GM18499 (cell line): ENCODE measurements at regions not wholly inside any gene's neighbourhood (a gene's known extent, or its start where the extent isn't known, plus 50 kb on each side); places are given as distances from the start of the nearest gene placed in this dataset.

Experiments used
- ATAC-seq: cut with Tn5 transposase; IDR thresholded peaks from one replicate; pipeline ENCODE4 v1.9.1; 2021; ENCODE audit warnings: moderate number of reproducible peaks; ENCODE audit not compliant: insufficient read depth, unreplicated experiment

DNA sequence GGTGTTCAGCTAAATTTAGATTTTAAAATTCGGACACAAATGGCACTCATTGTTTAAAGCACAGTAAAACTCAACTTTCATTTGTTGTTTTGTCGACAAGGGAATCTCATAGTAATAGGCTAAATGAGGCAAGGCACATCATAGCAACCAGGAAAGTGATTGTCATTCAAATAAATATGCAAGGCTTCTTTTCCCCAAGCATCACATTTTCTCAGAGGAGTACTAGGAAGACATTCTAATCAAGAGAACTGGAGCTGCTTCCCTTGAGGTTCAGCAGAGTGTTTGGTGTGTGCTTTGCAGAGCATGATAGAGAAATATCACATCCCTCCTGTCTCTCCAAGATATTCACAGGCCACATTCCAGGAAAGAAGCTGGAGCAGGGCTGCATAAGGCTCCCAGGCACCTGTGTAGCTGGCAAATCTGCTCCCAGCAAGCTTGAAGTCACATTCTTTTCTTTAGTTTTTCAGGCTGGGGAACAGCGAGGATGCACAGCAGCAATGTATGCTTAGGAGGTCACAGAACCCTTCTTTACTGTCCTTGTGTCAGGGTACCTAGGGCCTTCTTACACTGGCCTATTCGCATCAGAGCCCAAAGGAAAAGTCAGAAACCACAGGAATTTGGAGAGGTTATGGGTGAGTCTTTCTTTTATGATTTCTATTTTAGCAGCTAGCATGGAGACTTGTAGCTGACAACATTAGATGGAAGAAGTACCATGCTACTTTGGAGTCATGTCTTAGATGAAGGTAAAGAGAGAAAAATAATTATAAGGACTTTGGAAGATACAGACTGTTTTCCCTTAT lies 95.9 kb upstream of the HDAC9 start:
- no peak for ATAC-seq

DNA sequence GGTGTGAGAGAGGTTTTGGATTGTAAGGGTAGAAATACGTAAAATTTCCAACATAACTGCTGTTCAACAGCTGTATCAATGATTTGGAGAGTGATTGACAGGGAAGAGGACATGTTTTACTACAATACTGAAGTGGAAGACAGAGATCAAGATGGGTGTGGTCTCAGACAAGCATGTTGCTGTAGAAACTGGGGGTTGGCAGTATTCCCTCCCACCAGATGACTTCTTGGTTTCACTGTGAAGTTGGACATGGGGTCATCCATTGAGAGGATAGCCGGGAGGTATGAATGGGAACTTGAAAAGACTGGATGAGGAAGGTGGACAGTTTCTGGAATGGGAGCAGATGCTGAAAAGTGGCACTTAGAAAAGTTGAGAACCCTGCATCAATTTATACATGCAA lies 95.3 kb upstream of the HDAC9 start:
- no peak for ATAC-seq

DNA sequence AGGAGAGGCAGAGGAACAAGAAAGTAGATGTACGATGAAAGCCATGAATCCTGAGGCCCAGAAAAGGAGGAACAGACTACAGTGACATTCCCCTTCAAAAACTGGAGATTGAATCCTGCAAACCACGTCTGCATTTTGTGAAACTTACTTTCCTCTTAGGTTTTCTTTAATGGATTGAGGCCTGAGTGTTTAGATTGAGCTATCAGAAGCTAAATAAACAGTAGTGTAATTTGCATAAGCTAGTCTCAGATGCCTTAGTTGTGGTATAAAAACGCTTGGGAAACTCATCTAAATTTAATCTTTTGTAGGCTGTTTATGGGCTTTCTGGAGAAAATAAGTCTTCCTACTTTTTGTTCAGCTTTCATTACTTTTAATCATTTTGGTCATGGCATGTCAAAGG lies 94.8 kb upstream of the HDAC9 start:
- ATAC-seq: no peak

DNA sequence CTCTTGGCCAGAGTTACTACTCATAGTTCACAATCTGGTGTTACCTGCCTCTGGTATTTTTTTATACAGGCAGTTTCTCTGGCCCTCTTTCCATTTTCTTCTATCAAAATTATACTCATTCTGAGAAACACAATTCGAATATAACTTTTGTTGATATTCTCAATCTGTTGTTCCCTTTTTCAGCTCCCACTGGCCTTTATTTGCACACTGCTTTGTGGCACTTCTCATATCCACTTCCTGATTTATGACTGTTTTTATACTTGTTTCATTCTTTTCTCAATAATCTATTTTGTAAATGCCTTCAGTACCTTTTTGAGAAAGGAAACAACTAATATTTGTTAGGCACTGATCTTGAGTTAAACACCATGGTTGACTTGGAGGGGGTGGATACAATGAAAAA lies 93.8 kb upstream of the HDAC9 start:
- ATAC-seq: no peak

DNA sequence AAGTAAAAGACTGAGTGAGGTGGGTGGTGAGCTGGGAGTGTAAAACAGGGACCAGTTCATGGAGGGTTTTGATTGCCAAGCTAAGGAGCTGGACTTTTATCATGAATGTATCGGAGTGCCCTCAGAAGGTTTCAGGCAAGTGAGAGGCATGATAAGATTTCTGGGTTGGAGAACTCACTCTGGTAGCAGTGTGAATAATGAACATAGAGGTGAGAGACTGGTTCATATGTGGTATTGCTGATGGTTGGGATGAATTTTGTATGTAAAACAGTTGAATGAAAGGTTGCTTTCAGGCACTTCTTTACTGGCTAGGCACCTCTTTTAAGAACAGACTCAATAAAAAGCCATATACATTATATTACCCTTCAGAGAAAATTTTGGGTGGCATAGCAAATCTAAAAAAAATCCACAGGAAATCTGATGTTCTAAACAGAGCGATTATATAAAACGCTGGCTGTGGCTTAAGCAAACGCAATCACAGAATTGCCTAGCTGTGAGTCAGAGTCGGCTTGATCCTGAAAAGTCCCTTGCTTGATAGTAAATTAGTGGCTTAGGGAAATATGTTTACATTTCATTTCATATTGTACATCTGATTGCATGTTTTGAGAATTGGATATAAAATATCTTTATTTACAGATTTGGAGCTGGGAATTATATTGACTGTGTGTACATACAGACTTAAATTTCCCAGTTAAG lies 92.9 kb upstream of the HDAC9 start:
- ATAC-seq: no peak

DNA sequence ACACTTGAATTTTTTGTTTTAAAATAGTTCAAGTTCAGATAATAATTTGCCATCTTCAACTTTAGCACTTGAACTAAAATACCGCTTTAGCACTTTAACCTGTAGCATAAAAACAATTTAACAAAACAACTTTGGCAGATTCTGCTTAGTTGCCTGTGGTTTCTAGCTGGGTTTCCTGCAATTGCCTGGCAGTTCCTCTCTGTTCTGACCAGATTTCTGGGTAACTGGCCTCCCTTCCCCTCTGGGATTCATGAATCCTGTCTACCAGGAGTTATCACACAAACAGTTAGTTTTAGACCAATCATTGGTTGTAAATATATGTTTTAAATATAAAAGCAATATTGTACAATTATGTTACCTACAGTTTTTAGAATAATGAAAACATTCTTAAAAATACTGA lies 89.8 kb upstream of the HDAC9 start:
- no peak for ATAC-seq

DNA sequence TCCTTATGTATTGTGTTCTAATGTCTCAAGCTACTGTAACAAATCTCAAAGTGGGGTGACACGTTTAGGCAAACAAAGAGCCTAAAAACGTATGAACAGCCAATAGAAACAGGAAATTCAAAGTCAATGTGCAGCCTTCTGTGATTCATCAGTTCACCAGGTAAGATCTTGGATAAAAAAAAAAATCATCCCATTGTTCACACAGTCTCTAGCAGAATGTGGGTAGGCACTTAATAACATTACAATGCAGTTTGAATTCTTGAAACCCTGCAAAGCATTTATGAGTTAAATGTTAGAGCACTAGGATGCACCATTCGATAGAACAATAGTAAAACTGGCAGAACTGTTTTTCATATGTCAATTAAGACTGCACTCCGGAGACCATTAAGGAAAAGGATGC lies 88.2 kb upstream of the HDAC9 start:
- no peak for ATAC-seq

DNA sequence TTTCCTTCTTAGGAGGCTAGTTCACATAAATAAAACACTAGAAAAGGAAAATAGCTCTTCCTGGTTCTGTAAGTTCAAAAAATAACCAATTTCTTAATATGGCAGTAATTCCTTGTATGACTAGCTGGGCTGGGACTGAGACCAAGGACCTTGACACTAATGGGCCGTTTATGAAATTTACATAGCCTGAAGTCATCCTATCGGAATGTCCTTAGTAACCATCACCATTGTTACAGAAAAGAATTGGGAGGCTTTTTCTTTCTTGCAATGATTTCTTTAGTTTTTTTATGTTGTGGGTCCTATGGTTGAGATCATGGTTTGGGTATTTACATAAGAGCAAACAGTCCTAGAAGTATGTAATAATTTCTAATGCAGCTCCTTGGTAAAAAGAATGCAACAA lies 87.1 kb upstream of the HDAC9 start:
- no peak for ATAC-seq

DNA sequence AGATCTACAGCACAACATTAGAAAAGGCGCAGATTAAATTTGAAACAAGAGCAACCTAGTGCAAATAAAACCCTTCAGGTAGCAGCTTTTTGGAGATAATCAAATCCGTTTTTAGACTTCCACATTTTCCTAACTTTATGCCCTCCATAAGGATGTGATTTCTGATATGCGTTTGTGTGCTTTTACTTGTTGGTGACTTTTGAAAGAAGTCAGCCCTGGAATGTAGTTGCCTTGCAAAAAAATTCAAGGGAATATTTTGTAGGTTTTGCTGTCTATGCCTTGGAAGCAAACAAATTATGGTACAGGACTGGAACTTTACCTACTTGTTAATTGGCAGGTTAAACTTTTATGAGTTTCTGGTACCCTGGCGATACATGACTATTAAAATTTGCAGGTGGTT lies 86.7 kb upstream of the HDAC9 start:
- no peak for ATAC-seq

DNA sequence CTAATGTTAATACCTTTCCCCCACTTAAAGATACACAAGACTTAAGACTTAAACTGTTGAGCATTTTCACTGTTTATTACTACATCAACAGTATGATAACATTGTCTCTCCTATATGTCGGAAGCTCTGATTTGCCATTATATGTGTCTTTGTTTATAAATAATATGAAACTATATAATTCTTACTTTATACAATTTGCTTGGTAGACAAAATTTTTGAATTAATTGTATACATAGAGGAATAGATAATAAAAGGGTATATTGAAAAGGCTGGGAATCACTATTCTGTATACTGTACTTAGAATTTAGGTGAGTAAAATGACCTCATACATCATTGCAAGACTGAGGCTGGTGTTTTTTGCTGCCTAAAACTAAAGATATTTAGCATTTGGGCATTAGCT lies 82.1 kb upstream of the HDAC9 start:
- ATAC-seq: no peak

DNA sequence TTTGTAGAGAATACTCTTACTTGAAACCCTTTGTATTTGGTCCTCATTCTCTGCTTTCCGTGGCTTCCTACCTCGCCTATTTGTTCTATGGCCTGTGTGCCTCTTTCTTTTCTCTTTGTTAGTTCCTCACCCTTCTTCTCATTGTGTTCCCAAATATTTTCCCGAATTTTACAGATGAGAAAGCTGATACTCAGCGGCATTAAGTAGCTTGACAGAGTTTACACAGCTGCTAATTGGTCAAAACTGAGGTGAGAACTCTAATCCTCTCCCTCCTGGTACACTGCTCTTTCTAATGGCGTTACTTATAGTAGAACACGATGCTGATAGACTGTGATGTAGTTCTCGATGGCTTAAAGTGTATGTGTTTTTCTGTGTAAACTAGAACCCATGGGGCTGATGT lies 80.7 kb upstream of the HDAC9 start:
- ATAC-seq: no peak

DNA sequence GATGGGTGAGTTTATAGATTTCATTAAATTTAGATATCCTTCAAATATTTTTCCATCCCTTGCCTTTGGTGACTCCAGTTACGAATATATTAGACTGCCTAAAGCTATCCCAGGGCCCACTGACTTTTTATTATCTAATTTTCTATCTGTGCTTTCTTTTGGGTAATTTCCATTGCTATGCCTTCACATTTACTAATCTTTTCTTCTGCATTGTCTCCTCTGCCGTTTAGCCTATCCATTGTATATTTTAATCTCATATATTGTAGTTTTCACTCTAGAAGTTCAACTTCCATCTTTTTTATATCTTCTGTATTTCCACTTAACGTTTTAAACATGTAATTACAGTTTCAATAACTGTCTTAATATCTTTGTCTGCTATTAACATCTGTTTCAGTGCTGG lies 78.6 kb upstream of the HDAC9 start:
- ATAC-seq: no peak

DNA sequence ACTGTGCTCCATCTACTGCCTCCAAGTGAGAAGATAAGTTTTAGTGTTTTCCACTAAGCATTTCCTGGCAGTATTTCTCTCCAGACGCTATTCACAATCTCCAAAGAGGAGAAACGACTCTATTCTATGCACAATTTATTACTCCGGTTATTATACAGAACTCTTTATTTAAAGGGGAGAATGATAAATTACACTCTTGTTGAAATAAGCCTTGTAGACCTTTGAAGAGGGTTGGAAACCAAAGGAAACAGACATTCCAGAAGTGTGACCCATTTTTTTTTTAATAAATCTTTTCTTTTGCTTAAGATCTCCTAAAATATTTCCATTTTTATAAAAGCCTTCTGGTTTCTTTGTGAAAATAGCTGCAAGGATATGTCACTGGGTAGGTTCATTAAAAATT lies 76.1 kb upstream of the HDAC9 start:
- no peak for ATAC-seq

DNA sequence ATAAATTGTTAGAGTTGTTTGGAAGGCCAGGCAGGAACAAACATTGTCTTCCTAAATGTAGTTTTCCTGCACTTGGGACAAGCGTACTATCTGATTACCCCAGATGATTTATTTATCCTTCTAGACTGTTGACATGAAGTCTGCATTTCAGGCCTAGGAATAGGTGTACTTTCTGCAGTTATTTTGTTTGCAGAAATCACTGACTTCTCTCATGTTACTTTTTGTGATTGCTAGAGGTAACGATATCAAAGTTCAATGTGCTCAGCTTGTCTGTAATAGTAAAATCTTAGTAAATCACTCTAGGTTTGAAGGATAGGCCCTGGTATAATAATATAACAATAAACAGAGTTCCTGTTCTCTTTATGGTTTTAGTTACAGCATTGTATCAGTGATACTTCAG lies 75.4 kb upstream of the HDAC9 start:
- no peak for ATAC-seq

DNA sequence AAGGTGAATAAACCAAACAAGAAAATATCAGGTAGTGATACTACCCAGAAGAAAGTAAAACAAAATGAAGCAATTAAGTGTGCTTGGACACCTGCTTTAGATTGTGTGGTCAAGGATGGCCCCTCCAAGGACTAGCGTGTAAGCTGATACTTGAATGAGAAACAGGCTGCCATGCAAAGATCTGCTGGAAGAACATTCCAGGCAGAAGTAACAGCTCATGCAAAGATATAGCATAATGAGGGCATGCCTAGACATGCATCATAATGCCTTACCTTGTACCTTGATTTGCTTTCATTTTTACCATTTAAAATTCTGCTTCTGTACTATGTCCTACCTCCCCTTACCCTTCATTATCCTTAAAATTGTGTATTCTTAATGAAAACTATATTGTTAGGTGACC lies 74.8 kb upstream of the HDAC9 start:
- no peak for ATAC-seq

DNA sequence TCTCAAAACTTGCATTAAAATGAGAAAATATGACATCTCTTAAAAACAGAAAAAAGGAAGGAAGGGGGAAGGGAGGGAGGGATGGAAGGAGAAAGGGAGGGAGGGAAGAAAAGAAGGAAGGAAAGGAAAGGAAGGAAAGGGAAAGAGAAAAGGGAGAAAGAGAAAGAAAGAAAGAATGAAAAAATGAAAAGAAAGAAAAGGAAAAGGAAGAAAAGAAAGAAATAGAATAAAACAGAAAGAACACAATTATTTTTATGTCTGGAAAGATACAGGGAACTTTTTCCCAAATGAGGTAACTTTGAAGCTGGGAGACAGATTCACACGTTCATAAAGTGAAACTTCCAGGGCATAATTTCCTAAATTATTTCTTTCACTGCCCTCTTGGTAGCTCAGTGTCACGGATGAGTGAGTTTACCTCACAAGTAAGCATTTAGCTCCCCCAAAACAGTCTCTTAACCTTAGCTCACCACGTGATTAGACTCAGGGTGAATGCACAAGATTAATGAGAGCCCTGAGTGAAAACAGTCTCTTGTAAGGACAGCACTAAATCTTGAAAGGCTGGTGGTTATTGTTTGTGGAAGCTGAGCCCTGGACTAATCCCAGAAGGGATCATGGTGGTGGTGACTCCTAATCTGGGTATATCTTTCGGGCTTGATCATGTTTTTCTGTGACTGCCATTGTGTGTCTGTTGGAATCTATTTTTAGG lies 74.1 kb upstream of the HDAC9 start:
- no peak for ATAC-seq

DNA sequence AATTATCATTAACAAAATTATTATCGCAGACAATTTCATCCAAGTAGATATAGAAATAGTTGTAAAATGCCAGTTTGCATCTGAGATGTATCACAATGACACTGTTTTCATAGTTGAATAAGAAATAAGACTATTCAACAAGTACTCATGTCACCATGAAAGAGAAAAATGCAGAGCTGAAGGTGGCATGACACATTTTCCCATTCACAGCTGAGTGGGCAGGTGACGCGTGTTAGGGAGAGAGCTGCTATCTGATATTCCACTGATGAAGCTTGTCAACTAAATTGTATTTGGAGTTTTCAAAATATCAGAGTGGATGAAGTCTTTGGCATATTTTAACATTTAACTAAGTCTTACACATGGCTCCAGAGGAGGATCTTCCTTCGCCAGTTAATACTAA lies 70.3 kb upstream of the HDAC9 start:
- ATAC-seq: no peak

DNA sequence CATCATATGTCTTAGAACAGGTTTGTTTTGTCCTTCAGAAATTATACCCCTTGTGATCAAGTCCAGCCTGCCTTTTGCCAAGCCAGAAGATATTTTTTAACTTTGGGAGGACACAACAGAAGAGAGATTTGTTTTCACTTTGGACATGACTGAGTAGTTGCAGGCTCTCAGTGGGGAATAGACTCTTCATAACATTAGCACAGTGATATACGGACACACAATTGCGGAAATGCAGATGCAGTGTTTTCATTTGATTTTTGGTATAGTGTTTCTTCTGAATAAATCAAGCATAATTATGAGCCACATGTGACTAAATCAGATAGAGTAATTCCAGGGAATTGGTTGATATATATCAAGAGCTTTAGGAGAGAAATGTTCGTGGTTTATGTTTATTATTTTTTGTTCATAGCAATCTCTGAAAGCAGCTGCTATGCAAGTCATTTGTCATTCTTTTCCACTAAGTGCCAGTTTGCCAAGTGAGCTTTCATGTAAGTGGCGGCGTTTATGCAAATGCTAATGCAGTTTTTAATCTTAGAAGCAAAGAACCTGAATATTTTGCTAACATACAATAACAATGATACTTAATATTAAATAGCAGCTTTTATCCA lies 69.6 kb upstream of the HDAC9 start:
- ATAC-seq: no peak

DNA sequence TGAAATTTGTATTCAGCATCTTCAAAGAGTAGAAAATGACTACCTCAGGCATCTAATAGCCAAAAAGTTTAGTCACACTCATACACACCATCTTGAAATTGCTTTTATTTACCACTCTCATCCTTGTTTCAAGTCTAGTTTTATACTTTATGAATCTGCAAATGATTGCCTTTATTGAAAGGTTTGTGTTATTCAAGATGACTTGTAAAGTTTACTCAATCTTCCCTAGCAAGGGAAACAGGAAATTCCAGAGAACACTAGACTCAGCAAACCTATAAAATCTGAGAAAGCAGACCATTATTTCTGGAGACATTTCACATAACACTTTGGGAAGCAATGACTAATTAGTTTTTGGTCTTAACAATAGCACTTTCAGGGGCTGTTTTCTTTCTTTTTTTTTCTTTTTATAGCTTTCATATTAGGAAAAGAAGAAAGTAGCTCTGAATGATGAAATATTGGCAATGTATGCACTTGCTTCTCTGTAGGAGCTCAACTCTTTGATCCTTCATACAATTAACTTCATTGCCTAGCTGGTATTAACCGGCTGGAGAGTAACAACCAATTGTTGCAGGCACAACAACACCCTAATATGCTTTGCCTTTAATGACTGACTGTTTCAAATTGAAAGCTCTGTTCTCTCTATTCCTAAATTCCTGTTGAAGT lies 68.9 kb upstream of the HDAC9 start:
- no peak for ATAC-seq

DNA sequence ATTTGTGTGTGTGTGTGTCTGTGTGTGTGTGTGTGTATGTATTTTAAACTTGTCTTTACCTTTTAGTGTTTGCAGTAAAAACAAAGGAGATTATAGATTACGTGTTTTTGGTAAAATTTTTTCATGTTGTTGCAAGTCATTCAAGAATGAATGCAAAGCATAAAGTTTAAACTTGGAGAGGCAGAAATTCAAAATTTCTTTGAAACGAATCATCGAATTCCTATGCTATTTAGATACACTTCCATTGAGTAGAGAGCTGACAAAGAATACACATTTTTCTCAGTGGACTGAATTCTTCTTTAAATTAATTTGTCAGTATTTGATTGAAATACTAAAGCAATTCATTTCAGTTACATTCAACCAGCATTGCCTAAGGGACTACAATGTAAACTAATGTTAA lies 66.0 kb upstream of the HDAC9 start:
- no peak for ATAC-seq

DNA sequence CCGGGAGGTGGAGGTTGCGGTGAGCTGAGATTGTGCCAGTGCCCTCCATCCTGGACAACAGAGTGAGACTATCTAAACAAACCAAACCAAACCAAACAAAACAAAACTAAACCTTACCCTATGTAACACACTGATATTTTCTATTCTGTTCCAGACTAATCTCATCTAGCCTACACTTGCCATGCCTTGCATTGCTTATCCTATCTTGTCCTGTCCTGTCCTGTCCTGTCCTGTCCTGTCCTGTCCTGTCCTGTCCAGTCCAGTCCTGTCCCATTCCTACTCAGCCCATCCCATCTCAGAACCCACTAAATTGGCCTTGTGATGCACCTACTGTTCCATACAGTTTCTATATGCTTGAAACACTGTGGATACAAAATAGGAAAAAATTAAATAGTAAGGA lies 64.7 kb upstream of the HDAC9 start:
- no peak for ATAC-seq
